GM13976 (cell line): ENCODE measurements at regions not wholly inside any gene's neighbourhood (a gene's known extent, or its start where the extent isn't known, plus 50 kb on each side); places are given as distances from the start of the nearest gene placed in this dataset.

ENCODE experiments used
- DNase-seq: peaks from one replicate; pipeline ENCODE4 v3.0.0; 2012; ENCODE audit warnings: low spot score
- in situ Hi-C: fragments of 300-500 bp; cut with MboI; formaldehyde crosslinking; loops from one replicate; pipeline ENCODE4 v1.12.0; 2022; ENCODE audit warnings: low sequenced_read_pairs, mixed read lengths, inconsistent platforms; ENCODE audit not compliant: unreplicated experiment
- TF ChIP-seq, protein P1 (sequence below): IDR thresholded peaks from 2 replicates; pipeline ENCODE4 v1.5.1; 2012; ENCODE audit warnings: borderline replicate concordance, mild to moderate bottlenecking; ENCODE audit not compliant: insufficient read depth; ENCODE audit errors: extremely low read depth, missing control alignments, control extremely low read depth

DNA sequence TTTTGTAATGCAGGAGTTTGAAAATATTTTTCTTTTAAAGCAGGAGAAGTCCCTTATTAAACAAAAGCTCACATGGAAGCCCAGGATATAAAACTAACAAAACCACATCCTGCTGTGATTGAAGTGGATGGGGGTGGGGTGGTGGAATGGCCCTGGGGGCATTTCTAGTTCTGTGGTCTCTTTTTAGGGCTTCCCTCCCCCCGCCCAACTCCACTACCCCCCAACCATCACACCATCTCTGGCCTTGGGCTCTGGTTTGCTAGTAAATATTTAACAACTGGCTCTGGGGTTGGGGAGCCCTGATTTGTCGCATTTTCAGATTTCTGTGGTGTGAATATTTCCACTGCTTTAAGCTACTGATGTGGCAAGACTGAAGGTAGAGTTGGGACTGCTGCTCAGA, 279.6 kb upstream of the PLET1 start:
- in situ Hi-C loops: no loop called here
- DNase-seq: no peak
- TF ChIP-seq, protein P1, sequence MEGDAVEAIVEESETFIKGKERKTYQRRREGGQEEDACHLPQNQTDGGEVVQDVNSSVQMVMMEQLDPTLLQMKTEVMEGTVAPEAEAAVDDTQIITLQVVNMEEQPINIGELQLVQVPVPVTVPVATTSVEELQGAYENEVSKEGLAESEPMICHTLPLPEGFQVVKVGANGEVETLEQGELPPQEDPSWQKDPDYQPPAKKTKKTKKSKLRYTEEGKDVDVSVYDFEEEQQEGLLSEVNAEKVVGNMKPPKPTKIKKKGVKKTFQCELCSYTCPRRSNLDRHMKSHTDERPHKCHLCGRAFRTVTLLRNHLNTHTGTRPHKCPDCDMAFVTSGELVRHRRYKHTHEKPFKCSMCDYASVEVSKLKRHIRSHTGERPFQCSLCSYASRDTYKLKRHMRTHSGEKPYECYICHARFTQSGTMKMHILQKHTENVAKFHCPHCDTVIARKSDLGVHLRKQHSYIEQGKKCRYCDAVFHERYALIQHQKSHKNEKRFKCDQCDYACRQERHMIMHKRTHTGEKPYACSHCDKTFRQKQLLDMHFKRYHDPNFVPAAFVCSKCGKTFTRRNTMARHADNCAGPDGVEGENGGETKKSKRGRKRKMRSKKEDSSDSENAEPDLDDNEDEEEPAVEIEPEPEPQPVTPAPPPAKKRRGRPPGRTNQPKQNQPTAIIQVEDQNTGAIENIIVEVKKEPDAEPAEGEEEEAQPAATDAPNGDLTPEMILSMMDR: no peak

DNA sequence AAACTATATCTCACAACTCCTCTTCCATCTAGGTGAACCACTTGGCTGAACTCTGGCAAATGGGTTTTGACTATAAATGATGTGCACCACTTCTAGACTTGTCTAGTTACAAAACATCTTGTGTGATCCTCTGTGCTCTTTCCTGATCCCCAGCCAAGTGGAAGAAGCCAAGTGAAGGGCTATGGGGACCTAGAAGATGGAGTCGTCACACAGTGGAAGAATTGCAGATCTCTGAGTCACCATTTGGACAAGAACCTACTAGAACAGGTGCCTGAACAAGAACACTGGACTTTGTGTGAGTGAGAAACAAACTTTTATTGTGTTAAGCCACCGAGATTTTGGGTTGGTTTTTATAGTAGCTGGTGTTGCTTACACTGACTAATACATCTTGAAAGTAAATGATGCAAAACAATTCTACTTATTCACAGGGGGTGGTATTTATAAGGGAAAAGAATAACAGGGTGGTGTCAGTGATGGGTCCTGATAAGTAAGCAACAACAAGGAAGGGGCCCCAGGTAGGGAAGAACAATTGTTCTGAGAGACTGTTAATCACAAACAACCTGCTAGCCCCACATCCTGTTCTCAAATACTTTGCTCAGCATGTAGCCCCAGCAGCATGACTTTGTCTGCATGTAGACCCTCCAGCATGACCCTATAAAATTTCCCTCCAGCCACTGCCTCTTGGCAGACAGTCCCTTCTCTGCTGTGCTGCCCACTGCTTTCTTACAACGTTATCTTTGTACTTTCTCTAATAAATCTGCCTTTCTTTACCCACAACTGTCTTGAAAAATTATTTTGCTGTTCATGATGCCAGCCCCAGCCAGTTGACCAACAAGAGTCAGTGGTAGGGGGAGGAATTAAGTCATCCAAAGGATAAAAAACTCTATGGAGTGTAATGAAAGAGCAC, 280.7 kb upstream of the PLET1 start:
- in situ Hi-C loops: no loop called here
- DNase-seq: no peak
- TF ChIP-seq, protein P1: no peak

- TF ChIP-seq, protein P1: no peak
- no peak for DNase-seq
- in situ Hi-C loops: no loop called here
These were observed 281.8 kb upstream of the PLET1 start for GRCh38 chr11:112542479-112542878.

DNA sequence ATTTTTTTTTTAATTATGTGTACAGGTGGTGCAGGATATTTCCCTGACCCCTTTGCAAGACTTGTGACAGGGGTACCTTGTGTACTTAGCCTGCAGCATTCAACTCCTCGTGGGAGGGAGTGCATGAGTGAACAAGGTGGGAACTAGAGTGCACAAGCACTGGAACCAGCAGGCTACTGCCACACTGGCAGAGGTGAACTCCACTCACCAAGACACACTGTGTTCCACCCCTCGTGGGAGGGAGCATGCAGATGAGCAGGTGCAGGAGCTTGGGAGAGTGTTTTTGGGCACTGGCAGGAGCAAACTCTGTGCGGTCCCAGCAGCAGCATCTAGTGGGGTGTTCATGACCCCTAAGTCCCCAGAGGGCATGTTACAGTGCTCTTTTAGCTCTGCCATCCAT, 282.7 kb upstream of the PLET1 start:
- DNase-seq: no peak
- TF ChIP-seq, protein P1: no peak
- in situ Hi-C loops: no loop called here

- no peak for DNase-seq
- in situ Hi-C loops: no loop called here
- TF ChIP-seq, protein P1: no peak
These were observed 288.0 kb upstream of the PLET1 start for GRCh38 chr11:112548641-112549040.

- TF ChIP-seq, protein P1: no peak
- in situ Hi-C loops: no loop called here
- no peak for DNase-seq
These were observed 292.6 kb upstream of the PLET1 start for GRCh38 chr11:112553205-112553731.

GRCh38 chr11:112554586-112554985, 293.9 kb upstream of the PLET1 start:
- DNase-seq: no peak
- in situ Hi-C loops: no loop called here
- TF ChIP-seq, protein P1: no peak
